ENCODE measurements at regions not wholly inside any gene's neighbourhood (a gene's known extent, or its start where the extent isn't known, plus 50 kb on each side); places are given as distances from the start of the nearest gene placed in this dataset.

DNA sequence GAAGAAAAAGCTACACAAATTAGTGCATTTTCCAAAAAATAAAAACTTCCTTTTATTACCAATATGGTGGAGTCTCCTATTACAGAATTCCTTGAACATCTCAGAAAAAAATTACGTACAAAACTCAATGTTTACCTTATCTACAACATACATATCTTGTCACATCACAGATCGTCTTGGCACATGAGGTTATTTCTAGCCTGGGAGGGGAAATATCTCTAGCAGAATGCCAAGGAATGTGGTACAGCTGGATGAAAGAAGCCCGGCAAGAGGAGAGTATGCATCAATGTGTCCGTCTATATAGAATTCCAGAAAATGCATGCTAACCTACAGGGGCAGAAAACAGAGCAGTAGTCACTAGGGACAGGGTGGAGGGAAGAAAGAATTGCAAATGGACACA lies 443.8 kb downstream of the ZSWIM6 start:
- H3K9me3 ChIP-seq (ENCODE audit: control insufficient read depth in 4 of 4, low read length in 3 of 4): no peaks in the 10 kb centered on the region
- peaks cover 0 to 5% (median 0%) of the 10 kb centered on the region in 4 donors for H3K27me3 ChIP-seq (ENCODE audit: control insufficient read depth in 4 of 4, insufficient read depth in 4 of 4, low read length in 3 of 4)
- DNase-seq (ENCODE audit: low spot score): no peak
- H3K4me3 ChIP-seq (ENCODE audit: low read depth in 1 of 3, low read length in 3 of 3): no peak overlapping the region
- H3K4me1 ChIP-seq (ENCODE audit: control insufficient read depth in 4 of 4, insufficient read depth in 4 of 4, low read length in 3 of 4): peaks cover 0 to 4% (median 1%) of the 10 kb centered on the region in 4 donors
- no peak overlapping the region for H3K27ac ChIP-seq (ENCODE audit: low read depth in 1 of 2, low read length in 2 of 2)
- H3K9ac ChIP-seq (ENCODE audit: low read depth in 1 of 2, low read length in 2 of 2): no peak overlapping the region
- no peaks in the 10 kb centered on the region for H3K36me3 ChIP-seq (ENCODE audit: control insufficient read depth in 4 of 4, insufficient read depth in 3 of 4, low read depth in 1 of 4, low read length in 3 of 4)
- WGBS: 88% methylated on average over 4 of the region's 4 CpGs
- no peak for TF ChIP-seq FOXA1 (IDR thresholded peaks at IDR 0.05)
- TF ChIP-seq GABPA (IDR thresholded peaks at IDR 0.05 in 1 of 2, conservative IDR thresholded peaks at IDR 0.05 in 1 of 2): no peak
- no peak for TF ChIP-seq HNF4A (conservative IDR thresholded peaks at IDR 0.05)
- no peak for TF ChIP-seq RXRA (IDR thresholded peaks at IDR 0.05)
- no peak for TF ChIP-seq CTCF (IDR thresholded peaks at IDR 0.05; ENCODE audit: low read depth, low read length, missing input control)
- TF ChIP-seq JUND (IDR thresholded peaks at IDR 0.05): no peak
- no peak for TF ChIP-seq SP1 (IDR thresholded peaks at IDR 0.05)
- TF ChIP-seq NR2F2 (IDR thresholded peaks at IDR 0.05): no peak
- TF ChIP-seq MAX (IDR thresholded peaks at IDR 0.05): no peak
- TF ChIP-seq ZBTB33 (IDR thresholded peaks at IDR 0.05): no peak
- no peak for TF ChIP-seq TAF1 (conservative IDR thresholded peaks at IDR 0.05)
- TF ChIP-seq RAD21 (IDR thresholded peaks at IDR 0.05): no peak
- TF ChIP-seq ATF3 (IDR thresholded peaks at IDR 0.05): no peak
- no peak for TF ChIP-seq YY1 (IDR thresholded peaks at IDR 0.05)
- no peak for TF ChIP-seq EGR1 (IDR thresholded peaks at IDR 0.05; ENCODE audit: low read depth in 2 of 2)

GRCh38 chr5:61777292-61777691 lies 445.2 kb downstream of the ZSWIM6 start:
- Histone ChIP-seq H3K27me3 (ENCODE audit: control insufficient read depth in 4 of 4, insufficient read depth in 4 of 4, low read length in 3 of 4) (peaks cover 0 to 5% (median 0%) of the 10 kb centered on the region in 4 donors), H3K9ac (ENCODE audit: low read depth in 1 of 2, low read length in 2 of 2) (no peak overlapping the region), H3K36me3 (ENCODE audit: control insufficient read depth in 4 of 4, insufficient read depth in 3 of 4, low read depth in 1 of 4, low read length in 3 of 4) (no peaks in the 10 kb centered on the region), H3K27ac (ENCODE audit: low read depth in 1 of 2, low read length in 2 of 2) (no peak overlapping the region), H3K4me1 (ENCODE audit: control insufficient read depth in 4 of 4, insufficient read depth in 4 of 4, low read length in 3 of 4) (peaks cover 0 to 4% (median 1%) of the 10 kb centered on the region in 4 donors), H3K9me3 (ENCODE audit: control insufficient read depth in 4 of 4, low read length in 3 of 4) (no peaks in the 10 kb centered on the region), H3K4me3 (ENCODE audit: low read depth in 1 of 3, low read length in 3 of 3) (no peak overlapping the region)
- no peak for TF ChIP-seq HNF4A (conservative IDR thresholded peaks at IDR 0.05)
- no peak for TF ChIP-seq FOXA2 (IDR thresholded peaks at IDR 0.05)
- no peak for TF ChIP-seq NR2F2 (IDR thresholded peaks at IDR 0.05)
- no peak for TF ChIP-seq CTCF (IDR thresholded peaks at IDR 0.05; ENCODE audit: low read depth, low read length, missing input control)
- TF ChIP-seq TAF1 (conservative IDR thresholded peaks at IDR 0.05): no peak
- no peak for TF ChIP-seq HNF4G (IDR thresholded peaks at IDR 0.05)
- TF ChIP-seq SP1 (IDR thresholded peaks at IDR 0.05): no peak
- TF ChIP-seq, protein P1, sequence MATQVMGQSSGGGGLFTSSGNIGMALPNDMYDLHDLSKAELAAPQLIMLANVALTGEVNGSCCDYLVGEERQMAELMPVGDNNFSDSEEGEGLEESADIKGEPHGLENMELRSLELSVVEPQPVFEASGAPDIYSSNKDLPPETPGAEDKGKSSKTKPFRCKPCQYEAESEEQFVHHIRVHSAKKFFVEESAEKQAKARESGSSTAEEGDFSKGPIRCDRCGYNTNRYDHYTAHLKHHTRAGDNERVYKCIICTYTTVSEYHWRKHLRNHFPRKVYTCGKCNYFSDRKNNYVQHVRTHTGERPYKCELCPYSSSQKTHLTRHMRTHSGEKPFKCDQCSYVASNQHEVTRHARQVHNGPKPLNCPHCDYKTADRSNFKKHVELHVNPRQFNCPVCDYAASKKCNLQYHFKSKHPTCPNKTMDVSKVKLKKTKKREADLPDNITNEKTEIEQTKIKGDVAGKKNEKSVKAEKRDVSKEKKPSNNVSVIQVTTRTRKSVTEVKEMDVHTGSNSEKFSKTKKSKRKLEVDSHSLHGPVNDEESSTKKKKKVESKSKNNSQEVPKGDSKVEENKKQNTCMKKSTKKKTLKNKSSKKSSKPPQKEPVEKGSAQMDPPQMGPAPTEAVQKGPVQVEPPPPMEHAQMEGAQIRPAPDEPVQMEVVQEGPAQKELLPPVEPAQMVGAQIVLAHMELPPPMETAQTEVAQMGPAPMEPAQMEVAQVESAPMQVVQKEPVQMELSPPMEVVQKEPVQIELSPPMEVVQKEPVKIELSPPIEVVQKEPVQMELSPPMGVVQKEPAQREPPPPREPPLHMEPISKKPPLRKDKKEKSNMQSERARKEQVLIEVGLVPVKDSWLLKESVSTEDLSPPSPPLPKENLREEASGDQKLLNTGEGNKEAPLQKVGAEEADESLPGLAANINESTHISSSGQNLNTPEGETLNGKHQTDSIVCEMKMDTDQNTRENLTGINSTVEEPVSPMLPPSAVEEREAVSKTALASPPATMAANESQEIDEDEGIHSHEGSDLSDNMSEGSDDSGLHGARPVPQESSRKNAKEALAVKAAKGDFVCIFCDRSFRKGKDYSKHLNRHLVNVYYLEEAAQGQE (IDR thresholded peaks at IDR 0.05): no peak
- no peak for TF ChIP-seq ATF3 (IDR thresholded peaks at IDR 0.05)
- no peak for TF ChIP-seq FOXA1 (IDR thresholded peaks at IDR 0.05)
- TF ChIP-seq JUND (IDR thresholded peaks at IDR 0.05): no peak
- no peak for TF ChIP-seq GABPA (IDR thresholded peaks at IDR 0.05 in 1 of 2, conservative IDR thresholded peaks at IDR 0.05 in 1 of 2)
- no peak for TF ChIP-seq RXRA (IDR thresholded peaks at IDR 0.05)
- TF ChIP-seq EGR1 (IDR thresholded peaks at IDR 0.05; ENCODE audit: low read depth in 2 of 2): no peak
- no peak for TF ChIP-seq YY1 (IDR thresholded peaks at IDR 0.05)
- TF ChIP-seq ZBTB33 (IDR thresholded peaks at IDR 0.05): no peak
- TF ChIP-seq MAX (IDR thresholded peaks at IDR 0.05): no peak
- TF ChIP-seq RAD21 (IDR thresholded peaks at IDR 0.05): no peak
- no peak for DNase-seq (ENCODE audit: low spot score)
- WGBS: 79% methylated on average over 6 of the region's 6 CpGs
